HG03432 (cell line): ENCODE measurements at regions not wholly inside any gene's neighbourhood (a gene's known extent, or its start where the extent isn't known, plus 50 kb on each side); places are given as distances from the start of the nearest gene placed in this dataset.

Experiments used
- ATAC-seq: cut with Tn5 transposase; IDR thresholded peaks from one replicate; pipeline ENCODE4 v1.9.1; 2021; ENCODE audit warnings: mild to moderate bottlenecking, moderate library complexity; ENCODE audit not compliant: unreplicated experiment

- no peak for ATAC-seq
Measured at GRCh38 chr21:35853321-35854239, 206.7 kb downstream of the SETD4 start.

GRCh38 chr21:35852820-35853219 lies 207.5 kb downstream of the SETD4 start:
- ATAC-seq: no peak

GRCh38 chr21:35850542-35851103 lies 209.7 kb downstream of the SETD4 start:
- no peak for ATAC-seq

- ATAC-seq: no peak
Measured at GRCh38 chr21:35850029-35850428, 210.3 kb downstream of the SETD4 start.

- ATAC-seq: no peak
Measured at GRCh38 chr21:35849144-35849543, 211.2 kb downstream of the SETD4 start.

GRCh38 chr21:35843911-35844667 lies 216.2 kb downstream of the SETD4 start:
- ATAC-seq: no peak

- no peak for ATAC-seq
Measured at GRCh38 chr21:35840949-35841348, 219.4 kb downstream of the SETD4 start.

GRCh38 chr21:35840197-35840799 lies 220.0 kb downstream of the SETD4 start:
- no peak for ATAC-seq

- no peak for ATAC-seq
Measured at GRCh38 chr21:35838987-35839763, 221.2 kb downstream of the SETD4 start.

GRCh38 chr21:35838350-35838749 lies 222.0 kb downstream of the SETD4 start:
- ATAC-seq: no peak

- no peak for ATAC-seq
Measured at GRCh38 chr21:35833991-35834390, 226.3 kb downstream of the SETD4 start.

- no peak for ATAC-seq
Measured at GRCh38 chr21:35833388-35833787, 226.9 kb downstream of the SETD4 start.

- ATAC-seq: no peak
Measured at GRCh38 chr21:35831230-35831629, 229.1 kb downstream of the SETD4 start.

GRCh38 chr21:35829067-35829466 lies 231.3 kb downstream of the SETD4 start:
- ATAC-seq: no peak

GRCh38 chr21:35828161-35828560 lies 232.2 kb downstream of the SETD4 start:
- no peak for ATAC-seq

- no peak for ATAC-seq
Measured at GRCh38 chr21:35827004-35827403, 233.3 kb downstream of the SETD4 start.

- ATAC-seq: no peak
Measured at GRCh38 chr21:35825370-35826353, 234.7 kb downstream of the SETD4 start.

- no peak for ATAC-seq
Measured at GRCh38 chr21:35824136-35824535, 236.2 kb downstream of the SETD4 start.

- no peak for ATAC-seq
Measured at GRCh38 chr21:35819134-35819533, 241.2 kb downstream of the SETD4 start.
